Mesenteric fat pad (tissue), 1 donor: ENCODE measurements at regions not wholly inside any gene's neighbourhood (a gene's known extent, or its start where the extent isn't known, plus 50 kb on each side); places are given as distances from the start of the nearest gene placed in this dataset.

Source experiments
- DNase-seq: peaks from one replicate; pipeline ENCODE4 v3.0.0-alpha.2; 2020; ENCODE audit warnings: low spot score
- donor health status: DM: yes; HTN: yes; CAD: no.

GRCh38 chr5:8239198-8239597 lies 370.2 kb downstream of the MTRR start:
- DNase-seq: no peak

GRCh38 chr5:8239646-8240045 lies 370.7 kb downstream of the MTRR start:
- DNase-seq: no peak

- DNase-seq: no peak
Measured at GRCh38 chr5:8241076-8241475, 372.1 kb downstream of the MTRR start.

- no peak for DNase-seq
Measured at GRCh38 chr5:8241558-8241957, 372.6 kb downstream of the MTRR start.

- DNase-seq: no peak
Measured at GRCh38 chr5:8247049-8247899, 378.3 kb downstream of the MTRR start.

GRCh38 chr5:8253376-8253775 lies 384.4 kb downstream of the MTRR start:
- no peak for DNase-seq

GRCh38 chr5:8254674-8255073 lies 385.7 kb downstream of the MTRR start:
- no peak for DNase-seq

GRCh38 chr5:8258801-8259200 lies 389.9 kb downstream of the MTRR start:
- DNase-seq: no peak

GRCh38 chr5:8270246-8270645 lies 401.3 kb downstream of the MTRR start:
- DNase-seq: no peak

- DNase-seq: no peak
Measured at GRCh38 chr5:8280711-8281363, 411.9 kb downstream of the MTRR start.

GRCh38 chr5:8288334-8288733 lies 419.4 kb downstream of the MTRR start:
- no peak for DNase-seq

- DNase-seq: no peak
Measured at GRCh38 chr5:8288897-8289516, 420.1 kb downstream of the MTRR start.

GRCh38 chr5:8289779-8290178 lies 420.8 kb downstream of the MTRR start:
- no peak for DNase-seq

GRCh38 chr5:8290721-8291120 lies 421.8 kb downstream of the MTRR start:
- no peak for DNase-seq

- DNase-seq: no peak
Measured at GRCh38 chr5:8291641-8292040, 422.7 kb downstream of the MTRR start.

GRCh38 chr5:8295141-8295540 lies 426.2 kb downstream of the MTRR start:
- no peak for DNase-seq

GRCh38 chr5:8299716-8300115 lies 430.8 kb downstream of the MTRR start:
- no peak for DNase-seq

GRCh38 chr5:8304341-8304740 lies 435.4 kb downstream of the MTRR start:
- DNase-seq: no peak

GRCh38 chr5:8306288-8306896 lies 437.4 kb downstream of the MTRR start:
- no peak for DNase-seq

- no peak for DNase-seq
Measured at GRCh38 chr5:8314965-8315364, 446.0 kb downstream of the MTRR start.

GRCh38 chr5:8316608-8317280 lies 447.8 kb downstream of the MTRR start:
- DNase-seq: no peak
